ENCODE measurements at regions not wholly inside any gene's neighbourhood (a gene's known extent, or its start where the extent isn't known, plus 50 kb on each side); places are given as distances from the start of the nearest gene placed in this dataset.

- TF ChIP-seq CTCF (IDR thresholded peaks at IDR 0.05): no peak
- TF ChIP-seq POLR2A (IDR thresholded peaks at IDR 0.05): no peak
- TF ChIP-seq POLR2AphosphoS5 (IDR thresholded peaks at IDR 0.05; ENCODE audit: insufficient read depth in 1 of 2, low read depth in 1 of 2): no peak
Measured at GRCh38 chrX:77396781-77397180, 50.4 kb upstream of the FGF16 start.

Data from vagina (tissue), 2 donors.